ENCODE measurements at regions not wholly inside any gene's neighbourhood (a gene's known extent, or its start where the extent isn't known, plus 50 kb on each side); places are given as distances from the start of the nearest gene placed in this dataset.

GRCh38 chr17:6000426-6000825, 69.8 kb upstream of the WSCD1 start:
- TF ChIP-seq CTCF (optimal IDR thresholded peaks at IDR 0.05 in 1 of 3, IDR thresholded peaks at IDR 0.05 in 1 of 3, conservative IDR thresholded peaks at IDR 0.05 in 1 of 3; ENCODE audit: extremely low read depth in 1 of 3, insufficient read depth in 2 of 3, low read length in 3 of 3) (no peak), EZH2 (IDR thresholded peaks at IDR 0.05; ENCODE audit: low read length) (no peak)

Measured in keratinocyte (primary cell).